SK-N-SH treated with all-trans-retinoic acid at 6 μM for 48 hours (cell line): ENCODE measurements at regions not wholly inside any gene's neighbourhood (a gene's known extent, or its start where the extent isn't known, plus 50 kb on each side); places are given as distances from the start of the nearest gene placed in this dataset.

ENCODE experiments used
- CREB5 ChIP-seq: fragments of 250-450 bp; sonication (Bioruptor Pico); IDR thresholded peaks from 2 replicates; pipeline ENCODE4 v1.5.1; 2020; ENCODE audit warnings: low read depth, mild to moderate bottlenecking, moderate library complexity
- CSDC2 ChIP-seq: fragments of 250-450 bp; sonication (Bioruptor Pico); IDR thresholded peaks from 2 replicates; pipeline ENCODE4 v1.5.0; 2020; ENCODE audit warnings: mild to moderate bottlenecking, moderate library complexity
- ESRRG ChIP-seq: fragments of 250-450 bp; sonication (Bioruptor Pico); IDR thresholded peaks from 2 replicates; pipeline ENCODE4 v1.6.1; 2021; ENCODE audit warnings: mild to moderate bottlenecking
- GLIS3 ChIP-seq: fragments of 250-450 bp; sonication (Bioruptor Pico); IDR thresholded peaks from 2 replicates; pipeline ENCODE4 v1.5.0; 2020; ENCODE audit warnings: mild to moderate bottlenecking, moderate library complexity
- PATZ1 ChIP-seq: fragments of 250-450 bp; sonication (Bioruptor Pico); IDR thresholded peaks from 2 replicates; pipeline ENCODE4 v1.8.0; 2020; ENCODE audit warnings: mild to moderate bottlenecking, moderate library complexity, borderline replicate concordance
- POU6F1 ChIP-seq: fragments of 250-450 bp; sonication (Bioruptor Pico); IDR thresholded peaks from 2 replicates; pipeline ENCODE4 v1.8.0; 2021; ENCODE audit warnings: low read depth, mild to moderate bottlenecking, moderate library complexity, borderline replicate concordance
- SNAI2 ChIP-seq: fragments of 250-450 bp; sonication (Bioruptor Pico); IDR thresholded peaks from 2 replicates; pipeline ENCODE4 v1.5.0; 2020; ENCODE audit warnings: mild to moderate bottlenecking, moderate library complexity
- TCF4 ChIP-seq: fragments of 250-450 bp; sonication (Bioruptor Pico); IDR thresholded peaks from 2 replicates; pipeline ENCODE4 v1.8.0; 2021; ENCODE audit warnings: mild to moderate bottlenecking, moderate library complexity, borderline replicate concordance
- TSHZ2 ChIP-seq: fragments of 250-450 bp; sonication (Bioruptor Pico); IDR thresholded peaks from 2 replicates; pipeline ENCODE4 v1.5.0; 2020; ENCODE audit warnings: mild to moderate bottlenecking, moderate library complexity
- ZFP3 ChIP-seq: fragments of 250-450 bp; sonication (Bioruptor Pico); IDR thresholded peaks from 2 replicates; pipeline ENCODE4 v1.5.0; 2020; ENCODE audit warnings: mild to moderate bottlenecking, moderate library complexity
- ZFP30 ChIP-seq: fragments of 450-650 bp; formaldehyde crosslinking; IDR thresholded peaks from 2 replicates; pipeline ENCODE4 v1.5.0; 2022; ENCODE audit warnings: mild to moderate bottlenecking, moderate library complexity
- ZNF70 ChIP-seq: fragments of 450-650 bp; formaldehyde crosslinking; IDR thresholded peaks from 2 replicates; pipeline ENCODE4 v1.5.0; 2020; ENCODE audit warnings: mild to moderate bottlenecking, moderate library complexity

- TF ChIP-seq ZFP30 (CRISPR knock-in tag) (no peak), ZNF70 (no peak), CREB5 (CRISPR knock-in tag) (no peak), PATZ1 (no peak), SNAI2 (CRISPR knock-in tag) (no peak), ESRRG (CRISPR knock-in tag) (no peak), CSDC2 (CRISPR knock-in tag) (no peak), ZFP3 (CRISPR knock-in tag) (no peak), POU6F1 (no peak), TSHZ2 (CRISPR knock-in tag) (no peak), GLIS3 (CRISPR knock-in tag) (no peak), TCF4 (CRISPR knock-in tag) (no peak)
Measured at GRCh38 chr1:105122041-105122440, 1372.3 kb downstream of the AMY1C start.
